ENCODE measurements at regions not wholly inside any gene's neighbourhood (a gene's known extent, or its start where the extent isn't known, plus 50 kb on each side); places are given as distances from the start of the nearest gene placed in this dataset.

- TF ChIP-seq CTCF (IDR thresholded peaks at IDR 0.05), result no peak
- no peak for TF ChIP-seq POLR2A (IDR thresholded peaks at IDR 0.05)
Observed at GRCh38 chr9:72440992-72441847, 76.2 kb upstream of the ZFAND5 start.
